ENCODE measurements at regions not wholly inside any gene's neighbourhood (a gene's known extent, or its start where the extent isn't known, plus 50 kb on each side); places are given as distances from the start of the nearest gene placed in this dataset.

GRCh38 chr3:55124371-55124770 lies 196.5 kb upstream of the LRTM1 start:
- TF ChIP-seq, protein P1, sequence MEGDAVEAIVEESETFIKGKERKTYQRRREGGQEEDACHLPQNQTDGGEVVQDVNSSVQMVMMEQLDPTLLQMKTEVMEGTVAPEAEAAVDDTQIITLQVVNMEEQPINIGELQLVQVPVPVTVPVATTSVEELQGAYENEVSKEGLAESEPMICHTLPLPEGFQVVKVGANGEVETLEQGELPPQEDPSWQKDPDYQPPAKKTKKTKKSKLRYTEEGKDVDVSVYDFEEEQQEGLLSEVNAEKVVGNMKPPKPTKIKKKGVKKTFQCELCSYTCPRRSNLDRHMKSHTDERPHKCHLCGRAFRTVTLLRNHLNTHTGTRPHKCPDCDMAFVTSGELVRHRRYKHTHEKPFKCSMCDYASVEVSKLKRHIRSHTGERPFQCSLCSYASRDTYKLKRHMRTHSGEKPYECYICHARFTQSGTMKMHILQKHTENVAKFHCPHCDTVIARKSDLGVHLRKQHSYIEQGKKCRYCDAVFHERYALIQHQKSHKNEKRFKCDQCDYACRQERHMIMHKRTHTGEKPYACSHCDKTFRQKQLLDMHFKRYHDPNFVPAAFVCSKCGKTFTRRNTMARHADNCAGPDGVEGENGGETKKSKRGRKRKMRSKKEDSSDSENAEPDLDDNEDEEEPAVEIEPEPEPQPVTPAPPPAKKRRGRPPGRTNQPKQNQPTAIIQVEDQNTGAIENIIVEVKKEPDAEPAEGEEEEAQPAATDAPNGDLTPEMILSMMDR (IDR thresholded peaks at IDR 0.05; ENCODE audit: low read length) = no peak
- TF ChIP-seq EZH2 (optimal IDR thresholded peaks at IDR 0.05; ENCODE audit: low read depth, low read length) = no peak
- no peak for TF ChIP-seq EZH2phosphoT487 (IDR thresholded peaks at IDR 0.05; ENCODE audit: low read length)
